ENCODE measurements at regions not wholly inside any gene's neighbourhood (a gene's known extent, or its start where the extent isn't known, plus 50 kb on each side); places are given as distances from the start of the nearest gene placed in this dataset.

DNA sequence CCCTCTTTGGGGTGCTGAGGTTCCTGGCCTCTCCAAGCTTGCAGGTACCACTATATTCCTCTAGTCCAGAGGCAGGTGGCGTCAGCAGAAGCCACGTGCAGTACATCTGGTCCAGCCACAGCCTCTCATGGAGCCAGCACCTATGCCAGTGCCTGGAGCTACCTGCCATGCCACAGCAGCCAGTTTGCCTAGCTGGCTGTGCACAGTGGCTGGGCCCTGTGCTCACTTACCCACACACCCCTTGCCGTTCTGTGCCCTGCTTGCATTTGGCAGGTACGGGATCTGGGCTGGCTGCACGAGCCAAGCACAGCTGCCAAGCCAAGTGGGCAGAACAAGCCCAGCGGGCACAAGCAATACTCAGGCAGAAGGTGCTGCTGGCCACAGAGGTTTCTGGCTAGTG is 601.1 kb downstream of the EPHA5 start:
- ATAC-seq: no peak
- TF ChIP-seq, protein P1, sequence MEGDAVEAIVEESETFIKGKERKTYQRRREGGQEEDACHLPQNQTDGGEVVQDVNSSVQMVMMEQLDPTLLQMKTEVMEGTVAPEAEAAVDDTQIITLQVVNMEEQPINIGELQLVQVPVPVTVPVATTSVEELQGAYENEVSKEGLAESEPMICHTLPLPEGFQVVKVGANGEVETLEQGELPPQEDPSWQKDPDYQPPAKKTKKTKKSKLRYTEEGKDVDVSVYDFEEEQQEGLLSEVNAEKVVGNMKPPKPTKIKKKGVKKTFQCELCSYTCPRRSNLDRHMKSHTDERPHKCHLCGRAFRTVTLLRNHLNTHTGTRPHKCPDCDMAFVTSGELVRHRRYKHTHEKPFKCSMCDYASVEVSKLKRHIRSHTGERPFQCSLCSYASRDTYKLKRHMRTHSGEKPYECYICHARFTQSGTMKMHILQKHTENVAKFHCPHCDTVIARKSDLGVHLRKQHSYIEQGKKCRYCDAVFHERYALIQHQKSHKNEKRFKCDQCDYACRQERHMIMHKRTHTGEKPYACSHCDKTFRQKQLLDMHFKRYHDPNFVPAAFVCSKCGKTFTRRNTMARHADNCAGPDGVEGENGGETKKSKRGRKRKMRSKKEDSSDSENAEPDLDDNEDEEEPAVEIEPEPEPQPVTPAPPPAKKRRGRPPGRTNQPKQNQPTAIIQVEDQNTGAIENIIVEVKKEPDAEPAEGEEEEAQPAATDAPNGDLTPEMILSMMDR (IDR thresholded peaks at IDR 0.05): no peak
- Histone ChIP-seq H3K4me1 (no peaks in the 10 kb centered on the region), H3K36me3 (no peaks in the 10 kb centered on the region), H3K27me3 (no peaks in the 10 kb centered on the region), H3K4me3 (no peak overlapping the region), H3K27ac (no peak overlapping the region), H3K9me3 (no peaks in the 10 kb centered on the region)
- intact Hi-C loops (cut with DNase I): no loop called here
- DNase-seq: no peak

DNA sequence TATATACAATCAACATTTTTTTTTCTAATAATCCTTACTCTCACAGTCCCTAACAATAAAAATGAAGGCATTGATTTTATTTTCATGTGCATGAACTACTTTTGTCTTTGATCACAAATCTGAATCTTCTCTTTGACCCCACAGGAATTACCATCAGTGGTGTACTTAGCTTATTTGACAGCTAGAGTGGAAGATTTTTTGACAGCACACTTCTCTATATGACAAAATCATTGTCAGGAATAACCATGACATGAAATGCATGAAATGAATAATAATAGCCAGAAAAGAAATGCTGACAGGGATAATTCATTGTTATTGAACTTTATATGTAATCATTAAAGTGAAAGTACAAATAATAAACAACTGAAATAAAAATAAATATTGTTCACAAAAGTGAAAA is 604.2 kb downstream of the EPHA5 start:
- Histone ChIP-seq H3K4me3 (no peak overlapping the region), H3K27me3 (no peaks in the 10 kb centered on the region), H3K36me3 (no peaks in the 10 kb centered on the region), H3K9me3 (no peaks in the 10 kb centered on the region), H3K4me1 (no peaks in the 10 kb centered on the region), H3K27ac (no peak overlapping the region)
- DNase-seq (no peak), ATAC-seq (no peak)
- intact Hi-C loops (cut with DNase I): no loop called here
- TF ChIP-seq, protein P1 (IDR thresholded peaks at IDR 0.05): no peak

DNA sequence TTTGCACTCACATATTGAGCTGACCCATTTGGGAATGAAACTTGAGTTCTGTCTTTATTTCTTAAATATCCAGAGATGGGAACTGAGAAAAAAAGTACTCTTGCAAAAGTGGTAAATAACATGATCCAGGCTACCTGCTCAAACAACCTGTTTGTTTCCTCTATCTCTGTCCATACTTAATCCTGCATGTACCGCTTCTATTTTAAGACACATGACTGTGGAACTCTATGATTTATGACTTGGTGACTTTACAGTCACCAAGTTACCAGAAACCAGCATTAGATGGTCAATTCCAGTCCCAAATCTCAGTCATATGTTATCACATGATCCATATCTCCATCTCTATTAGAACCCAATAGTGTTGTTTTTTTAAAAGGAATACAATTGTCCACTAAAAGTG is 606.7 kb downstream of the EPHA5 start:
- ATAC-seq: no peak
- no peak for DNase-seq
- no peak overlapping the region for H3K27ac ChIP-seq
- no peaks in the 10 kb centered on the region for H3K27me3 ChIP-seq
- no peak overlapping the region for H3K4me3 ChIP-seq
- TF ChIP-seq, protein P1 (IDR thresholded peaks at IDR 0.05): no peak
- intact Hi-C loops (cut with DNase I): no loop called here
- H3K36me3 ChIP-seq: no peaks in the 10 kb centered on the region
- no peaks in the 10 kb centered on the region for H3K9me3 ChIP-seq
- no peaks in the 10 kb centered on the region for H3K4me1 ChIP-seq

DNA sequence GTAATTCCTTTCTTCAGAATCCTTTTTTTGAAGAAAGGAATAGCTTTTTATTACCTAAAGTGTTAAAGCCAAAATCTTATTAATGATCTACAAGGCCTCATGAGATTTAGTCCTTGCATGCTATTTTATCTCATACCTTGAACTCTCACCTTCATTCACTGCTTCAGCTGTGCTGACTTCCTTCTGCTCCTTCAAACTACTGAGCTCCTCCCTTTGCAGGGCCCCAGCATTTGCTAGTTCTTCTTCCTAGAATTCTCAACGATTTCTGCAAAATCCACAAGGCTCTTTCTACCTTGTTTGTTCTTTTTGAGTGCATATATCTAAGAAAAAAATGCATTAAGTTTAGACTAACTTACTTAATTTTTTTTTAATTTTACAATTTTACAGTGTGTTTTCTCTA is 619.5 kb downstream of the EPHA5 start:
- no peak for DNase-seq
- Histone ChIP-seq H3K36me3 (no peaks in the 10 kb centered on the region), H3K4me3 (no peak overlapping the region), H3K27me3 (no peaks in the 10 kb centered on the region), H3K9me3 (no peaks in the 10 kb centered on the region), H3K4me1 (no peaks in the 10 kb centered on the region), H3K27ac (no peak overlapping the region)
- TF ChIP-seq, protein P1 (IDR thresholded peaks at IDR 0.05): no peak
- intact Hi-C loops (cut with DNase I): no loop called here
- ATAC-seq: no peak

DNA sequence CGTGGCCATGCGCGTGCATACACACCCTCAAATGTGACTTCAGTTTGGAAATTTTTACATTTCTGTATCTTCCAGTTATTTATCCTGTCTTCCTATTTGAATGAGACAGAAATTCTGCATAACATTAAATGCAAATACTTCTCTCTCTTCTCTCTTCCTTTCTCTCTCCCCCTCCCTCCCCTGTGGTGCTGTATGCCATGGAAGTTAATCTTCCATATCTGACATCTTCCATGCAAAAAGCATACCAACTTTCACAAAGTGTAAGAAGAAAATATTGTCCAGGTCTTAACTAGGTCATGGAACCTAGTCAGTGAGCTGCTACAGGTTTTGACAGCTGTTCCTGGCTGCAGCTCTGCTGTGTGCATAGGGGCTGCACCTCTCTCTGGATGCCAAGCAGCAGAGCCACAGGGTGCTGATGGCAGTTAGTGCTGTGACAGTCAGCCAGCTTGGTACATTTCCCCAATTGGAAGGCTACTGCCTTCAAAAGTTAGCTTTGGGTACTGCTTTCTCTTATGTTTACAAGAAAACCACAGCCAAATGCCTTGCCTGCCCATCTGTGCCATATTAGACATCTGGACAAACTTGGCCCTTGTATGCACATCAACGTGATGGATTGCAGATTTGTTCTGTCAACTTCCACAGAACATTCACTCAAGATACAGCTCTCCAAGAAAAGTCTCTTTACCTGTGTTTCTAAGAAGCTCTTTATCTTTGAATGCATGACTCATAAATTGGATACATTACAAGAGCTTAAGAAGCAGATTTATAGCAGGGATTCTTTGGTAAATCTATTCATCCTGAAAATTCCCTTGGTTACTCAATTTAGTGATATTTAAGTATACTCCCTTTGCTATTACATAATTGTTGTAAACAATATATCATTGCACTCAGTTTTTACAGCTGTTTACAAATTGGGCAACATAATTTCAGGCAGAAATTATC is 623.8 kb downstream of the EPHA5 start:
- ATAC-seq: no peak

More for the DNA sequence above, 623.8 kb downstream of the EPHA5 start:
- Histone ChIP-seq H3K27me3 (no peaks in the 10 kb centered on the region), H3K4me1 (no peaks in the 10 kb centered on the region), H3K27ac (no peak overlapping the region), H3K9me3 (no peaks in the 10 kb centered on the region), H3K4me3 (no peak overlapping the region), H3K36me3 (no peaks in the 10 kb centered on the region)
- TF ChIP-seq, protein P1 (IDR thresholded peaks at IDR 0.05): no peak
- DNase-seq: no peak
- intact Hi-C loops (cut with DNase I): no loop called here

All from upper lobe of right lung (tissue), 1 donor.